ENCODE measurements at regions not wholly inside any gene's neighbourhood (a gene's known extent, or its start where the extent isn't known, plus 50 kb on each side); places are given as distances from the start of the nearest gene placed in this dataset.
A peak's percentile ranks its signal among the peaks of the same experiment; 100 is the strongest.
"Not testable (repeated sequence)": the region's sequence is repeated elsewhere in the genome, so short reads cannot be mapped to it uniquely, and the experiment has no call there.

GRCh38 chr12:75666126-75666938 is 154.9 kb upstream of the KRR1 start:
- DNase-seq (ENCODE audit: low read depth): peak; percentile 60

GRCh38 chr12:75665216-75665615 is 153.8 kb upstream of the KRR1 start:
- peak; percentile 88 for DNase-seq (ENCODE audit: low read depth)

- DNase-seq (ENCODE audit: low read depth): no peak
Observed at GRCh38 chr12:75662511-75663159, 151.2 kb upstream of the KRR1 start.

GRCh38 chr12:75661908-75662307 is 150.5 kb upstream of the KRR1 start:
- DNase-seq (ENCODE audit: low read depth): peak; percentile 75

- DNase-seq (ENCODE audit: low read depth): peak; percentile 41
Observed at GRCh38 chr12:75660805-75661404, 149.5 kb upstream of the KRR1 start.

- DNase-seq (ENCODE audit: low read depth): peak; percentile 83
Observed at GRCh38 chr12:75660107-75660530, 148.7 kb upstream of the KRR1 start.

- DNase-seq (ENCODE audit: low read depth): peak; percentile 83
Observed at GRCh38 chr12:75658901-75659823, 147.8 kb upstream of the KRR1 start.

- DNase-seq (ENCODE audit: low read depth): no peak
Observed at GRCh38 chr12:75658286-75658685, 146.9 kb upstream of the KRR1 start.

- DNase-seq (ENCODE audit: low read depth): no peak
Observed at GRCh38 chr12:75657831-75658230, 146.4 kb upstream of the KRR1 start.

- not testable (repeated sequence) for DNase-seq (ENCODE audit: low read depth)
Observed at GRCh38 chr12:75657354-75657753, 145.9 kb upstream of the KRR1 start.

GRCh38 chr12:75656648-75657047 is 145.2 kb upstream of the KRR1 start:
- peak; percentile 93 for DNase-seq (ENCODE audit: low read depth)

GRCh38 chr12:75656210-75656609 is 144.8 kb upstream of the KRR1 start:
- no peak for DNase-seq (ENCODE audit: low read depth)

- no peak for DNase-seq (ENCODE audit: low read depth)
Observed at GRCh38 chr12:75655315-75655806, 144.0 kb upstream of the KRR1 start.

GRCh38 chr12:75651342-75651695 is 139.9 kb upstream of the KRR1 start:
- peak; percentile 40 for DNase-seq (ENCODE audit: low read depth)

- DNase-seq (ENCODE audit: low read depth): peak; percentile 69
Observed at GRCh38 chr12:75650595-75651341, 139.4 kb upstream of the KRR1 start.

GRCh38 chr12:75650100-75650499 is 138.7 kb upstream of the KRR1 start:
- DNase-seq (ENCODE audit: low read depth): no peak

GRCh38 chr12:75648856-75649255 is 137.4 kb upstream of the KRR1 start:
- DNase-seq (ENCODE audit: low read depth): no peak

- no peak for DNase-seq (ENCODE audit: low read depth)
Observed at GRCh38 chr12:75646329-75647210, 135.2 kb upstream of the KRR1 start.

GRCh38 chr12:75644472-75645072 is 133.2 kb upstream of the KRR1 start:
- no peak for DNase-seq (ENCODE audit: low read depth)

GRCh38 chr12:75643119-75643518 is 131.7 kb upstream of the KRR1 start:
- DNase-seq (ENCODE audit: low read depth): not testable (repeated sequence)
